H9 (cell line): ENCODE measurements at regions not wholly inside any gene's neighbourhood (a gene's known extent, or its start where the extent isn't known, plus 50 kb on each side); places are given as distances from the start of the nearest gene placed in this dataset.

ENCODE experiments used
- DNase-seq: peaks from one replicate; pipeline ENCODE4 v3.0.0-alpha.2; 2017
- H2AFZ ChIP-seq: one replicate; pipeline ENCODE4 v1.6.1; 2013; ENCODE audit warnings: mild to moderate bottlenecking, low read length, control low read depth, moderate library complexity
- H2AK5ac ChIP-seq: 2 replicates; pipeline ENCODE4 v1.6.1; 2013; ENCODE audit warnings: low read length, control low read depth, mixed read lengths; ENCODE audit not compliant: insufficient read length
- H2BK120ac ChIP-seq: one replicate; pipeline ENCODE4 v1.6.1; 2013; ENCODE audit warnings: low read depth, mild to moderate bottlenecking, low read length, control low read depth, inconsistent platforms; ENCODE audit not compliant: poor library complexity, severe bottlenecking
- H2BK12ac ChIP-seq: 2 replicates; pipeline ENCODE4 v1.6.1; 2013; ENCODE audit warnings: low read length, control low read depth, mixed read lengths, low read depth; ENCODE audit not compliant: insufficient read length
- H2BK15ac ChIP-seq: 2 replicates; pipeline ENCODE4 v1.6.1; 2013; ENCODE audit warnings: low read depth, low read length, control low read depth
- H2BK20ac ChIP-seq: one replicate; pipeline ENCODE4 v1.6.1; 2013; ENCODE audit warnings: low read depth, mild to moderate bottlenecking, low read length, control low read depth, inconsistent platforms; ENCODE audit not compliant: poor library complexity, severe bottlenecking
- H2BK5ac ChIP-seq: 2 replicates; pipeline ENCODE4 v1.6.1; 2013; ENCODE audit warnings: low read length, control low read depth, mixed read lengths; ENCODE audit not compliant: insufficient read length
- H3K14ac ChIP-seq: 2 replicates; pipeline ENCODE4 v1.6.1; 2013; ENCODE audit warnings: low read length, control low read depth; ENCODE audit not compliant: insufficient read depth
- H3K18ac ChIP-seq: 2 replicates; pipeline ENCODE4 v1.6.1; 2013; ENCODE audit warnings: low read depth, mild to moderate bottlenecking, mixed read lengths, low read length, control low read depth; ENCODE audit not compliant: insufficient read length
- H3K23ac ChIP-seq: 2 replicates; pipeline ENCODE4 v1.6.1; 2013; ENCODE audit warnings: low read length, control low read depth, mixed read lengths, low read depth; ENCODE audit not compliant: insufficient read length
- H3K23me2 ChIP-seq: 2 replicates; pipeline ENCODE4 v1.6.1; 2013; ENCODE audit warnings: low read depth, mild to moderate bottlenecking, mixed read lengths, low read length, control low read depth; ENCODE audit not compliant: insufficient read length, poor library complexity, severe bottlenecking
- H3K27ac ChIP-seq: 2 replicates; pipeline ENCODE4 v1.5.1; 2013; ENCODE audit warnings: low read length, control low read depth, mixed read lengths, low read depth; ENCODE audit not compliant: insufficient read length
- H3K27me3 ChIP-seq: 2 replicates; pipeline ENCODE4 v1.6.1; 2013; ENCODE audit warnings: low read length, control low read depth, inconsistent platforms; ENCODE audit not compliant: insufficient read depth
- H3K4ac ChIP-seq: 2 replicates; pipeline ENCODE4 v1.6.1; 2013; ENCODE audit warnings: low read depth, mild to moderate bottlenecking, control low read depth, inconsistent platforms, low read length, moderate library complexity
- H3K4me1 ChIP-seq: 2 replicates; pipeline ENCODE4 v1.6.1; 2013; ENCODE audit warnings: low read length, control low read depth, inconsistent platforms; ENCODE audit not compliant: insufficient read depth
- H3K4me2 ChIP-seq: 2 replicates; pipeline ENCODE4 v1.6.1; 2013; ENCODE audit warnings: low read length, control low read depth, mixed read lengths; ENCODE audit not compliant: insufficient read length, insufficient read depth
- H3K56ac ChIP-seq: 2 replicates; pipeline ENCODE4 v1.6.1; 2013; ENCODE audit warnings: low read depth, mild to moderate bottlenecking, mixed read lengths, low read length, control low read depth; ENCODE audit not compliant: insufficient read length
- H3K79me1 ChIP-seq: 2 replicates; pipeline ENCODE4 v1.6.1; 2013; ENCODE audit warnings: low read depth, mild to moderate bottlenecking, moderate library complexity, low read length, control low read depth, inconsistent platforms; ENCODE audit not compliant: insufficient read depth, poor library complexity, severe bottlenecking
- H3K79me2 ChIP-seq: 2 replicates; pipeline ENCODE4 v1.6.1; 2013; ENCODE audit warnings: low read length, control low read depth, inconsistent platforms; ENCODE audit not compliant: insufficient read depth
- H3K9ac ChIP-seq: 2 replicates; pipeline ENCODE4 v1.6.1; 2013; ENCODE audit warnings: low read length, control low read depth, mixed read lengths; ENCODE audit not compliant: insufficient read length; ENCODE audit errors: extremely low read depth
- H3K9me3 ChIP-seq: one replicate; pipeline ENCODE4 v1.6.1; 2013; ENCODE audit warnings: low read depth, low read length, inconsistent platforms; ENCODE audit not compliant: control insufficient read depth
- H3T11ph ChIP-seq: one replicate; pipeline ENCODE4 v1.6.1; 2013; ENCODE audit warnings: mild to moderate bottlenecking, low read length, control low read depth, inconsistent platforms
- H4K20me1 ChIP-seq: one replicate; pipeline ENCODE4 v1.6.1; 2013; ENCODE audit not compliant: control insufficient read depth, insufficient read length, insufficient read depth
- H4K5ac ChIP-seq: 2 replicates; pipeline ENCODE4 v1.6.1; 2013; ENCODE audit warnings: low read depth, mild to moderate bottlenecking, mixed read lengths, low read length, control low read depth; ENCODE audit not compliant: insufficient read length
- H4K8ac ChIP-seq: replicated peaks from 2 replicates; pipeline ENCODE4 v1.6.1; 2013; ENCODE audit warnings: low read length, control low read depth, mixed read lengths, low read depth; ENCODE audit not compliant: insufficient read length
- H4K91ac ChIP-seq: 2 replicates; pipeline ENCODE4 v1.6.1; 2013; ENCODE audit warnings: low read depth, mild to moderate bottlenecking, moderate library complexity, mixed read lengths, low read length, control low read depth; ENCODE audit not compliant: insufficient read length
- H3K27ac Mint-ChIP-seq, 3 experiments: 2 replicates in 2 of 3; 3 replicates in 1 of 3; pipeline ENCODE4 v1.8.0; 2020 to 2021; ENCODE audit warnings: mixed read lengths in 3 of 3, mild to moderate bottlenecking in 1 of 3, moderate library complexity in 1 of 3
- H3K27me3 Mint-ChIP-seq: 2 replicates; pipeline ENCODE4 v1.8.0; 2021; ENCODE audit warnings: low read depth, mild to moderate bottlenecking, moderate library complexity, mixed read lengths
- H3K36me3 Mint-ChIP-seq, 3 experiments: 2 replicates in 2 of 3; 3 replicates in 1 of 3; pipeline ENCODE4 v1.8.0; 2020 to 2021; ENCODE audit warnings: low read depth in 3 of 3, mixed read lengths in 3 of 3; ENCODE audit not compliant: insufficient read depth in 1 of 3
- H3K4me1 Mint-ChIP-seq, 2 experiments: 2 replicates each; pipeline ENCODE4 v1.8.0; 2020; ENCODE audit warnings: mixed read lengths in 2 of 2
- H3K4me3 Mint-ChIP-seq, 2 experiments: 2 replicates in 1 of 2; 3 replicates in 1 of 2; pipeline ENCODE4 v1.8.0; 2020 to 2021; ENCODE audit warnings: mild to moderate bottlenecking in 2 of 2, mixed read lengths in 2 of 2, moderate library complexity in 1 of 2
- H3K9me3 Mint-ChIP-seq, 2 experiments: 2 replicates in 1 of 2; 3 replicates in 1 of 2; pipeline ENCODE4 v1.8.0; 2020; ENCODE audit warnings: mild to moderate bottlenecking in 2 of 2, mixed read lengths in 2 of 2, moderate library complexity in 1 of 2
- CTCF ChIP-seq: fragments of 200-600 bp; sonication (generic); conservative IDR thresholded peaks from 3 replicates; pipeline ENCODE4 v1.8.0; 2021; ENCODE audit warnings: antibody characterized with exemption, mild to moderate bottlenecking
- WGBS: extraction: QIAGEN DNeasy Blood & Tissue Kit; methylation state at CpG from one replicate; pipeline ENCODE4 v1.1.7; 2013; ENCODE audit warnings: missing lambda C conversion rate, low lambda C conversion rate, mixed read lengths; ENCODE audit not compliant: insufficient read length; ENCODE audit errors: extremely low coverage; 5-methylcytosine and 5-hydroxymethylcytosine counted together

GRCh38 chr20:48532028-48532427 is 295.8 kb downstream of the PREX1 start:
- Histone ChIP-seq H2AFZ (no peak overlapping the region), H3K4ac (no peak overlapping the region), H3K14ac (no peak overlapping the region), H3K9me3 (no peaks in the 10 kb centered on the region), H3T11ph (no peak overlapping the region), H2BK5ac (no peak overlapping the region), H3K79me2 (no peaks in the 10 kb centered on the region), H3K79me1 (no peaks in the 10 kb centered on the region), H3K18ac (no peak overlapping the region), H4K8ac (no peak overlapping the region), H4K20me1 (no peaks in the 10 kb centered on the region), H2BK120ac (no peak overlapping the region), H3K4me2 (no peak overlapping the region), H2BK20ac (no peak overlapping the region), H2BK15ac (no peak overlapping the region), H2BK12ac (no peak overlapping the region), H3K23me2 (no peaks in the 10 kb centered on the region), H4K91ac (no peak overlapping the region), H3K9ac (no peak overlapping the region), H3K56ac (no peak overlapping the region), H3K27ac (no peak overlapping the region), H3K27me3 (no peaks in the 10 kb centered on the region), H3K4me1 (no peaks in the 10 kb centered on the region), H4K5ac (no peak overlapping the region), H3K23ac (no peak overlapping the region), H2AK5ac (no peak overlapping the region)
- TF ChIP-seq CTCF, result no peak
- no CpG with 5 or more reads among the region's 2 CpGs for WGBS
- Mint-ChIP-seq H3K9me3 (no peaks in the 10 kb centered on the region; a peak in 1 of 5 replicates), H3K36me3 (no peaks in the 10 kb centered on the region), H3K4me3 (no peak overlapping the region), H3K27me3 (peaks cover 4% of the 10 kb centered on the region; the same call in 1 of the 2 replicates), H3K27ac (no peak overlapping the region), H3K4me1 (peaks cover 0 to 4% of the 10 kb centered on the region in 2 experiments; a peak in 2 of 4 replicates)
- no peak for DNase-seq
